IPS-18c (cell line): ENCODE measurements at regions not wholly inside any gene's neighbourhood (a gene's known extent, or its start where the extent isn't known, plus 50 kb on each side); places are given as distances from the start of the nearest gene placed in this dataset.

Experiments
- H3K4me3 ChIP-seq: 2 replicates; pipeline ENCODE4 v1.7.0; 2013; ENCODE audit warnings: low read depth, mild to moderate bottlenecking, low read length, moderate library complexity; ENCODE audit not compliant: insufficient read depth
- H3K9me3 ChIP-seq: one replicate; pipeline ENCODE4 v1.6.1; 2013; ENCODE audit warnings: mild to moderate bottlenecking, low read length, moderate library complexity; ENCODE audit not compliant: control insufficient read depth, insufficient read depth

DNA sequence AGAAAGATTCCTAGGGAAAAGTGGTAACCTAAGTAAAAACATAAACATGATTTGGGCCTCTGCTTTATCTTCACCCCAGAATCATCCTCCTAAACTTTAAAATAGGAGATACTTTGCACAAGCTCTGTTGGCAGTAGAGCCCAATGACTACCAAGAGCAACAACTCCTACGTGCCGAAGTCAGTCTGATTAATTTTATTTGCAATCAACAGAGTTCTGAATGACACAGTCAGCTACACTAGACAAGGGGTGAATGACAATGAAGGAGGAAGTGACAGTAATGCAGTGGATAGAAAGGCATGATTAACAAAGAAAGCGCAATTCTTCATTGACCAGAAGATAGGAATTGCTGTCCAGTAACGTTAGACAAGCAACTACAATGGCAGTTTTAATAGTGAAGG lies 957.9 kb upstream of the USP15 start:
- H3K9me3 ChIP-seq, result no peaks in the 10 kb centered on the region

DNA sequence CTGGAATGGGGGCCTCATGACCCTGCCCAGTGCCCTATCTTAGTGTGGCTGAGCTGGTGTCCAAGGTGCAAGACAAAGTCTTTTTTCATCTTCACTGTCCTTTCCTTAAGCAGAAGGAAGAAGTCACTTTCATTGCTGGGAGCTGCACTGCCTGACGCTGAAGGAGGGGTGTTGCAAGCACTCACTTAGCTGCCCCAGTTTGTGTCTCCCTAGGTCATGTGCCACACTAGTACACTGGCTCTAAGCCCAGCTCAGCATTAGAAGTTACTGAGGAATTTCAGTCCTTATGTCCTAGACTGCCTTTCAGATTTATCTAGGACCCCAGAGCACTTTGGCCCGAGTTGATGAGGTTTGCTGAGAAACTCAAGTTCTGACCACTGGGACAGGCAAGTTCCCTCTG lies 952.0 kb upstream of the USP15 start:
- Histone ChIP-seq H3K4me3 (no peak overlapping the region), H3K9me3 (no peaks in the 10 kb centered on the region)

More for the DNA sequence above, 957.9 kb upstream of the USP15 start:
- no peak overlapping the region for H3K4me3 ChIP-seq

DNA sequence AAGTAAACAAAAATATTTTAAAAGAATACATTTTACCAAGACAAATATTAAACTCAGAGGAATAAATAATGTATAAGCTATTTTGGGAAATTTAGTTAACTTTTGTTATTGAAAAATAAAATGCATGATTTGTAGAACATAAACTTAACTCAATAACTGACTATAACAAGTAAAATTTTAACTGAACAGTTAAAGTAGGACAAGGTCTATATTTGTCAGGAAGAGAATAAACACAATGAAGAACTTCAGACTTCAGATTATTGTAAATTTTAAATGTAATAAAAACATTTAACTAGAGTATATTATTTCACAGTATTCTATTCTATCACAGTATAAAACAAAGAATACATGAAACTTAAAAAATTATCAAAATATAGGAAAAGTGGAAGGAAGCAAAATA lies 948.8 kb upstream of the USP15 start:
- Histone ChIP-seq H3K4me3 (no peak overlapping the region), H3K9me3 (no peaks in the 10 kb centered on the region)

DNA sequence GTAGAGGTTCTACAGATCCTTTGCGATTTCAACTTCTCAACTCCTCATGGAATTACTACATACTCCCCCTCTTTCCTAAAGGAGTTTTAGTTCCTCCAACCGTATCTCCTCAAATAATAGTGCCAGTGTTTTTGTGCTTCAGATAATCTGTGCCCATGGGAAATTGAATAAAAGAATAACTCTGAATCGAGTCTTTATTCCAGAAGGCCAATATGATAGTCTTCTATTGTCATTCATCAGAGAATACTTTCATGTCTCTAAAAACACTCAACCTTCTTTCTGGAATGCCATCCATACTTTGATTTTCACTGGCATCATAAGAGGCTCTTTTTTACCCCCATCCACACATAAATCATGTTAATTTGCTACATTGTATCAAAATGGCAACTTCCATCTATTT lies 911.3 kb upstream of the USP15 start:
- no peaks in the 10 kb centered on the region for H3K9me3 ChIP-seq
- no peak overlapping the region for H3K4me3 ChIP-seq

DNA sequence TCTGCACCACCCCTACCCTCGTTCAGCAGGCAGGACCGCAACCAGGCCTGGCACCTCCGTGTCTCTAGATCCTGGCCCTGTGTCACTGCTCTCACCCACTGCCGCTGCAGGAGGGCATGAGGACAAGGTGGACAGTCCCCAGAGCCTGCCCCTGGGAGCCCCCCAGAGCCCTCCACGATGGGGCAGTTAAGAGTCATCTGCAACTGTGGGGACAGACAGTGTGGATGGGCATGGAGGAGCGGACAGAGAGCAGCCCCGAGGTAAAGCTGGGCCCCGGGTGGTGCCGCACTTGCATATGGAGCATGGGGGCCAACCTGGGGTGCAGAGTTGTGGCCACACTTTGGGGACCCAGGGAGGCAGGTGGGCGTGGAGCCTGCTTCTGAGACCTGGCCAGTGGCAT lies 905.1 kb upstream of the USP15 start:
- Histone ChIP-seq H3K4me3 (no peak overlapping the region), H3K9me3 (no peaks in the 10 kb centered on the region)

DNA sequence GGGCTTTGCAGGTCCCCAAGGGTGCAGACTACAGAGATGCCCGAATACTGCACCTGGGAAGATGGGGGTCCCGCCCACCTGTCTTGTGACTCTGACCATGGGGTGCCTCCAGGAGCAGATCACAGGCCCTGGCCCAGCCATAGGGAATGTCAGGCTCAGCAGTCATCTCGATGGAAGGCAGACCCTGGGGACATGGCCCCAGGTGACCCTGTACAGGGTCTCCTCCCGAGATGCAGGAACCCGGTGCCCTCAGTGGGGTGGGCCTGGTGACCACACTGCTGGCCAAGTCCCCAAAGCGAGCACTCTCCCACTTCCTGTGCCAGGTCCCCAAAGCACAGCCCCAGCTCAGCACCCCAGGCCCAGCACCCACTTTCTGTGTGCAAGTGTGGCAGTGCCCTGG lies 903.7 kb upstream of the USP15 start:
- no peaks in the 10 kb centered on the region for H3K9me3 ChIP-seq
- no peak overlapping the region for H3K4me3 ChIP-seq

DNA sequence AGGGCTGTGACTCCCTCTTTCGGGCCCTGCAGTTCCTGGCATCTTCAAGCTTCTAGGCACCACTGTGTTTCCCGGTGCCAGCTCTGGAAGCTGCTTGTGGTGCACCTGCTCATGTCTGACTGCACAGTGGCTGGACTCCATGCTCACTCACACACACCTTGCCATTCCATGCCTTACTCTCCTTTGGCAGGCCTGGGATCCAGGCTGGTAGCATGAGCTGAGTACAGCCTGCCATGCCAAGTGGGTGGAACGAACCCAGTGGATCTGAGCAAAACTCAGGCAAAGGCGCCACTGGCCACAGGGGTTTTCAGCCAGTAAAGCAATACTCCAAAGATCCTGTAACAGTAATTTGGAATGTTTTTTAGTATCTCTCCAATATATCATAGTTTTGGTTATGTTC lies 902.7 kb upstream of the USP15 start:
- H3K9me3 ChIP-seq, result no peaks in the 10 kb centered on the region
- no peak overlapping the region for H3K4me3 ChIP-seq

DNA sequence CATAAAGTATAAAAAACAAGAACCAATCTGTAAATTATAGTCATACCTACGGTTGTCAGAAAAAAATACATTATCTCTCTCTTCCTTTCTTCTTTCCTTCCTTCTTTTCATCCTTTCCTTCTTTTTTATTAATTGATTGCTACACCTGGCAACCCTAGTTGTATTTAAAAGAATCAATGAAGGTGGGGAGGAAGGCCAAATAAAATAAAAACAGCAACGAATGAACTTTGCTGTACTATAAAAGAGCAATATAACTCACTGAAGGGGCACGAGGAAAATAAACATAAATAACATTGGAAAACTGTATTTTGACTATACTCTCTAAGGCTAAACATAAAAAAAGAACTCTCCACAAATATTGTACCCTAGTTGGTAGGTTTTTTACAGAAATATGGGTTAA lies 898.2 kb upstream of the USP15 start:
- H3K9me3 ChIP-seq, result peaks cover 4% of the 10 kb centered on the region

DNA sequence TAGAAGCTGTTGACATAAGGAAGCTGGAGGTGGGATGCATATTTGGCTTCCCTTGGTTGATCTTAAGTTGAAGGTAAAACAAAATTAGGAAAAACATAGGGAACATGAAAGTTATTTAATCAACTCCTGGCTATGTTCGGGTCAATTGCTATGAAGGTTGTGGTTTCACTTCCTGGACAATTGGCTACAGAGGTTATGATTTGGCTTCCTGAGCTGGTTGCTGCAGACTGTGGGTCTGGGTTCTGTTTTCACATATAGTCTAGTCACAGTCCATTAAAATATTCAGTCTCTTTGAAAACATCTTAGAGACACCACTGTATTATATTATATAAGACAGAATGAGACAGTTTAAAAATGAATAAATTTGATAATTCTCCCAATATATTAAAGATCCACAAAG lies 895.2 kb upstream of the USP15 start:
- no peak overlapping the region for H3K4me3 ChIP-seq
- H3K9me3 ChIP-seq, result peaks cover 4% of the 10 kb centered on the region

More for the DNA sequence above, 898.2 kb upstream of the USP15 start:
- no peak overlapping the region for H3K4me3 ChIP-seq

DNA sequence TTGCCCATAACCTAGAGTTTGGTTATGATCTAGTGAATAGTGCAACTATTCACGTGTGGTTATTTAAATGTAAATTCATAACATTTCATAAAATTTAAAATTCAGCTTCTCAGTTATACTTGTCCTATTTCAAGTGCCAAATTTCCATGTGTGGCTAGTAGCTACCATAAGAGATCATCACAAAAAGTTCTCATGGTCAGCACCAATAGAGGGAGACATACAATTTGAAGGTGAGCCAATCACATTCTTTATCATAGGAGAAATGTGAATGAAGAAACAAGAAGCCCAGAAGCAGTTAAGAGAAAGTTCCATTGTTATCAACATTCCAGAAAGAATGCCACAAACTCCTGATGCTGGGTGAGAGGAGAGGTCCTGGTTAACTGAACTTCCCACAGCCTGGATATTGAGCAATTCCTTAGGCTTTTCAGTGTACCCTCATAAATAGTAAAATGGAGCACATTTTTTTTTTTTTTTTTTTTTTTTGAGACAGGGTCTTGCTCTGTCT lies 892.9 kb upstream of the USP15 start:
- no peak overlapping the region for H3K4me3 ChIP-seq
- peaks cover 4% of the 10 kb centered on the region for H3K9me3 ChIP-seq

DNA sequence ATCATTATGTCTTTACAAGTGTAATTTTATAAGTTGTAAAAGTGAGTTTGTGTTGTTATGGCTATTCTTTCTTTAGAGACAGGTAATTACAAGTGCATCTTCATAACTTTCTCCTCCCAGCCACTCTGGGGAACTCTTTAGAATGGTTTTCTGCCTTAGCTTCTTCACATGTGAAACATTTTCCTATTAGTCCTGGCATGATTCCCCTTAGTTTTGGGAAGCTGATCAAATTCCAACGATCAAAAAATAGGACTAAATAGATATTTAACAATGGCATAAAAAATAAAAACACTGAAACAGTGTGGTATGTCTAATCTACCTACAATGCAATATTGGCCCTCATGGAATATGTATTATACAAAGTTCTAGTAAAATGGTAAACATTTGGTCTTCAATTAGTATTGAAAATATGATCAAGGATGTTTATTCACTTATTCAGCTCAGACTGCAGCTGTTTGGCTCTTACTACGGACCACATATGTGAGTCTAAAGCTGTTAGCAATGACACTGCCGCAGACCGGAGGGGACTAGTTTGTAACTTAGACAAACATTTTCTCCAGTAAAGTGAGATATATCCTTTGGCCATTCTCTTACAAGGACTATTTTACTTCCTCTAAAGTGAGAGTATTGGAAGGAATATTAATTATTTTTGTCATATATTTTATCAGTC lies 890.8 kb upstream of the USP15 start:
- no peak overlapping the region for H3K4me3 ChIP-seq
- H3K9me3 ChIP-seq, result peaks cover 3% of the 10 kb centered on the region

DNA sequence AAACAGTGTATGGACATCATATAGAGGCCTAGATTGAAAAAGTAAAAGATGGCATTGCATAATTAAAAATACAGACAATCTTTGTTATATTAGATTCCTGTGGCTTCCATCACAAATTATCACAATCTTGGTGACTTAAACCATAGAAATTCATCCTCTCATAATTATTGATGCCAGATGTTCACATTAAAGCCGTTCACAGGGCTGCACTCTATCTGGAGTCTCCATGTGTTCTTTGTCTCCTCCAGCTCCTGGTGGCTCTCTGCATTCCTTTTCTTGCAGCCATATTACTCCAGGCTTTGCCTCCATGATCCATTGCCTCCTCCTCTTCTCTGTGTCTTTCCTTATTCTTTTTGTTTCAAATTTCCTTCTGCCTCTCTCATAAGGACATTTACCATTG lies 875.7 kb upstream of the USP15 start:
- H3K4me3 ChIP-seq, result no peak overlapping the region
- no peaks in the 10 kb centered on the region for H3K9me3 ChIP-seq

DNA sequence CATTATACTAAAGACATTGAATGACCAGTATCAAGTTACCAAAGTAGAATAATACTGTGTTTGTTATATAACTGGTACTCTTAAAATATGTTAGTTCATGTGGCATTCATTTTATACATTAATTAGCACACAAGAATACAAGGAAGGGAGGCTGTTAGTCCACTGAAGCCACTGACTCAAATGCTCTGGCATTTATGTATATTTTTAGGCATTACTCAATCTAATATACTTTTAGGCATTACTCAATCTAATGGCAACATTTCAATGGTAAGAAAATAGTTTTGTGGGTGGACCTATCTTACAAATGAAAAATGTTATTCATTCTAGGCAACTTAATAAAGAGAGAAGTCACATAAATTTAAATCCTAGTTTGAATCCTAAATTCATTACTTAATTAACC lies 874.4 kb upstream of the USP15 start:
- Histone ChIP-seq H3K9me3 (no peaks in the 10 kb centered on the region), H3K4me3 (no peak overlapping the region)

DNA sequence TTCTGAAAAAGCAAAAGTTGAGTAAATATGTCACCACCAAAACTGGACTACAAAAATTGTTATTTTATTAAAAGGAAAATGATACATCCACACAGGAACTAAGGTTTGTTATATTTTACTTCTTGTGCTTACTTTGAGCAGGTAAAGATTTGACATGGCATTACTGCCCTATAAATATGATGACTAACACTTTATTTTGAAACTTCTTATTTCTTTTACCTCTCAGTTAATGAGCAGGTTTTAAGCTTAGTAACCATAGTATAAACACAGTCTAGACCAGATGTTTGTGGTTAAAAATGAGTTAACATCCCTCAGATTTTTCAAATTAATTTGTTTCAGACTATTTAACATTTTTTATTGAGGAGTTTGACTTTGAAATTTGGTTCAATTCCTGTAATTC lies 862.5 kb upstream of the USP15 start:
- H3K4me3 ChIP-seq, result no peak overlapping the region
- no peaks in the 10 kb centered on the region for H3K9me3 ChIP-seq

DNA sequence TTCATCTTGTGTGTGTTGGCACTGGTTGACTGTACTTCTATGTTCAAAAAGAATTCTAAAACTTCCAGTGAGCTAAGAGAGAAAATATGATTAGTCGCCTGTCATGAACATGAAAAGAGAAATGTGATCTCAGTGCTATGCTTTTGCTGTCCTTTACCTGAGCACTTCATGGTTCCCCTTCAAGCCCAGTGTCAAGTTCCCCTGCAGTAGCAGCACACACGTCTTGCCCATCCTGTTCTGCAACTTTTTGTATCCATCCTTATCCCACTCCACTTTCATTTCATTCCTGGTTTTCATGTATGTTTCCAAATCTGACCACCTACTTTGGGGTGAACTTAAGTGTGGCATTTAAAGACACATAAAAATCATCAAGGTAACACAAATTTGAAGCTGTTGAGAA lies 848.0 kb upstream of the USP15 start:
- Histone ChIP-seq H3K9me3 (no peaks in the 10 kb centered on the region), H3K4me3 (no peak overlapping the region)

DNA sequence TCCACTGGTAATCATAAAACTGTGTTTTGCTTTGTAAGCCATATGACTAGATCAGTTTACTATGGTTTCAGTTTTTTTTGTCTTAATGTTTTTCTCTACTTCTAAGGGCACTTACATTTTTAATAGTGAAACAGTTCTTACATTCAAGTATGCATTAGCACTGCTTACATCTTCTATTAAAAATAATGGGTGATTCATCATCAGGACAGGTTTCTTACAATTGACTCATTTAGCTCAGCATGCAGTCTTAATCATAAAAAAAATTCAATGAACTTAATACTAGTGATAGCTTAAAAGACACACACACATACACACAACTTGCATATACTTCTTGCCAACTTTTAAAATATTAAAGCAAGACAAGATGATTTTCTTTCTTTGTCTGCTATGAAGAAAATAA lies 845.7 kb upstream of the USP15 start:
- Histone ChIP-seq H3K9me3 (no peaks in the 10 kb centered on the region), H3K4me3 (no peak overlapping the region)

DNA sequence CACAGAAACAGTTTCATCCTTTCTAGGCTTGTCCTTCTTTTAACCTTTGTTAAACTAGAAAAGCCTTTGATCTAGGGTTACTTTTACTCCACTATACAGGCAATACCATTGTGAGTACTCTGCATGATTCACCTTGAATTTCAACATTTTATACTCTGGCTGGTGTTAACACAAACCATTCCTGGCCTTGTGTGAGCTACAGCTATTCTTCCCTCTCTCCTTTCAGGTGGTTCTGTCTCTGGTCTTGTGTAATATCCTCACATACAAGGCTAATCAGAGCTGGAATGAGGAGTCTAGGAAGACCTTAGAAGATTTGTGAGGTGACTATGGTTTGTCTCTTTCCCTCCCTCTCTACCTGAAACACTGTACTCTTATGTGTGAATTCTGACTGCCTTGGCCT lies 837.4 kb upstream of the USP15 start:
- no peak overlapping the region for H3K4me3 ChIP-seq
- peaks cover 2% of the 10 kb centered on the region for H3K9me3 ChIP-seq

DNA sequence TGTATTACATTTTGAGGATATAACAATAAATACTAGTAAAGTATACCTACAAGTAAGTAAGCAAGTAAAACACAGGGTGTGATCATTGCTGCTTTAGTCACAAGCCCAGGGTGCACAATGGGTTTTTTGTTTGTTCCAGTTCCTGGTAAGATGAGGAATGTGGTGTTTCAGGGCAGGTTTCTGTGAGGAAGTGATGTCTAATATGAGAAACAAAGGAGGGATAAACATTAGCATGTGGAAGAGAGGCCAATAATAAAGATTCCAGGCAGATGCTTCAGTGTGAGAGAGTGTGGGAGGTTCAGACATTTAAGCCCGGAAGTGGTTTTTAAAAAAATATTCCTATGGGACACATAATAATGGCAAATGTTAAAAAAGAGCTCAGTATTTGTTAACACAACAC lies 808.1 kb upstream of the USP15 start:
- Histone ChIP-seq H3K4me3 (no peak overlapping the region), H3K9me3 (no peaks in the 10 kb centered on the region)

DNA sequence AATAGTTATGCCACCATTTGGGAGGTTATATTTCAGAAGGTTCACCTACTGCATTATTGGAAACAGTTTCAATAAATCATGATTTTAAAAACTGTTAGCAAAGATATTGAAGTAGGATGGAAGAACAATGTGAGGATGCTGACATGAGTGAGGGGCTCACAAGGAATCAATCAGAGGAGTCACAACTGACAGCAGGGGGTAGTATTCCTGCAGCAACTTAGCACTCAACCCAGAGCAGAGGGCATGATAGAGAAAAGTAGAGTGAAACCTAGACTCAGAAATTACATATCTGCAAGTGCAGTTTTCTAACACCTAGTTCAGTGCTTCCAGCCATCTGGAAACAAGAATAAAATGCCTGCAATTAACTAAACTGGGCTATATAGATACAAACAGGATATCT lies 772.5 kb upstream of the USP15 start:
- Histone ChIP-seq H3K9me3 (no peaks in the 10 kb centered on the region), H3K4me3 (no peak overlapping the region)
